ENCODE measurements at regions not wholly inside any gene's neighbourhood (a gene's known extent, or its start where the extent isn't known, plus 50 kb on each side); places are given as distances from the start of the nearest gene placed in this dataset.

DNA sequence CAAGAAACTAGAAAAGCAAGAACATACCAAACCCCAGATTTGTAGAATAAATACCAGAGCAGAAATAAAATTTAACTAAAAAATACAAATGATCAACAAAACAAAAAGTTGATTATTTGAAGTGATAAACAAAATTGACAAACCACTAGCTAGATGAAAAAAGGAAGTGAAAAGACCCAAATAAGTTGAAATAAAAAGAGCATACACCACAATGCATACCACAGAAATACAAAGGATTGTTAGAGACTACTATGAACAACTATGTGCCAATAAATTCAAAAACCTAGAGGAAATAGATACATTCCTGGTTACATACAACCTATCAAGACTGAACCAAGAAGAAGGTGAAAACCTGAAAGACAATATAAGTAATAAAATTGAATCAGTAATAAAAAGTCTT, 333.4 kb downstream of the SH2D4B start (continued):
- TF ChIP-seq RAD21 (IDR thresholded peaks at IDR 0.05; ENCODE audit: low read length), result no peak

DNA sequence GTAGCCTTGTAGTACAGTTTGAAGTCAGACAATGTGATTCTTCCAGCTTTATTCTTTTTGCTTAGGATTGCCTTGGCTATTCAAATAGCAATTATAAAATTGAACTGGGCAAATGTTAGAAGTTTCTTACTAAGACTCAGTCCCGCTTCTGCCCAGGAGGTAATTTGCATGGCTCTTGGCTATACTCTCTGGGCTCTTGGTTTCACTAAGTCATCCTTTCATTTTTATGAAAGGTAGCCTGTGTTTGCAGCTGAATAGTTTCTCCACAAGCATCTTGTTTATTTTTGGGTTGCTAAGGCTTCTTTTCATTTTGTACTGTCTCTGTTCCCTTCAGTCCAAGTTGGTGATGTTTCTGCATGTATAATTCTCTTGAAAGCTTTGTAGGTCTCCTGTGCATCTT, 340.6 kb downstream of the SH2D4B start:
- Histone ChIP-seq H3K9me2 (no peaks in the 10 kb centered on the region), H3K9ac (no peak overlapping the region), H3K4me3 (ENCODE audit: low read depth in 2 of 2, low read length in 1 of 2) (no peak overlapping the region), H3K27ac (ENCODE audit: low read depth in 2 of 2, low read length in 1 of 2) (no peak overlapping the region), H3K4me2 (no peak overlapping the region), H3K79me2 (ENCODE audit: insufficient read depth) (no peaks in the 10 kb centered on the region), H4K20me1 (ENCODE audit: insufficient read depth) (no peaks in the 10 kb centered on the region), H3F3A (replicated peaks; ENCODE audit: insufficient read depth) (no peaks in the 10 kb centered on the region), H2AFZ (ENCODE audit: low read depth) (no peak overlapping the region), H3K36me3 (replicated peaks in 1 of 2; ENCODE audit: control insufficient read depth in 1 of 2, insufficient read depth in 2 of 2, low read length in 1 of 2) (no peaks in the 10 kb centered on the region), H3K4me1 (ENCODE audit: control insufficient read depth in 1 of 2, insufficient read depth in 2 of 2, low read depth in 1 of 2, low read length in 1 of 2) (no peaks in the 10 kb centered on the region), H3K9me3 (peaks cover 3% of the 10 kb centered on the region; the same call in 1 of the 2 replicates), H3K27me3 (ENCODE audit: insufficient read depth) (no peaks in the 10 kb centered on the region)
- ChIA-PET POLR2A (no interaction called here), CTCF (interaction anchor here (0.8 kb wide), 1 partner anchor 46 kb away, joined by 4 read pairs; no protein-coding TSS in a partner anchor)
- TF ChIP-seq JUND (IDR thresholded peaks at IDR 0.05) (no peak), FOXJ3 (CRISPR knock-in tag; IDR thresholded peaks at IDR 0.05) (no peak), MEF2A (IDR thresholded peaks at IDR 0.05; ENCODE audit: borderline replicate concordance, low read depth) (no peak), EP300 (IDR thresholded peaks at IDR 0.05; ENCODE audit: borderline replicate concordance in 1 of 2, low read depth in 1 of 2, low read length in 1 of 2) (no peak), CHD2 (IDR thresholded peaks at IDR 0.05; ENCODE audit: low read length, partially characterized antibody) (no peak), GATA2 (CRISPR knock-in tag; IDR thresholded peaks at IDR 0.05) (no peak)
- TF ChIP-seq, protein P1, sequence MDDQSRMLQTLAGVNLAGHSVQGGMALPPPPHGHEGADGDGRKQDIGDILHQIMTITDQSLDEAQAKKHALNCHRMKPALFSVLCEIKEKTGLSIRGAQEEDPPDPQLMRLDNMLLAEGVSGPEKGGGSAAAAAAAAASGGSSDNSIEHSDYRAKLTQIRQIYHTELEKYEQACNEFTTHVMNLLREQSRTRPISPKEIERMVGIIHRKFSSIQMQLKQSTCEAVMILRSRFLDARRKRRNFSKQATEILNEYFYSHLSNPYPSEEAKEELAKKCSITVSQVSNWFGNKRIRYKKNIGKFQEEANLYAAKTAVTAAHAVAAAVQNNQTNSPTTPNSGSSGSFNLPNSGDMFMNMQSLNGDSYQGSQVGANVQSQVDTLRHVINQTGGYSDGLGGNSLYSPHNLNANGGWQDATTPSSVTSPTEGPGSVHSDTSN (IDR thresholded peaks at IDR 0.05), result no peak
- TF ChIP-seq, protein P2, sequence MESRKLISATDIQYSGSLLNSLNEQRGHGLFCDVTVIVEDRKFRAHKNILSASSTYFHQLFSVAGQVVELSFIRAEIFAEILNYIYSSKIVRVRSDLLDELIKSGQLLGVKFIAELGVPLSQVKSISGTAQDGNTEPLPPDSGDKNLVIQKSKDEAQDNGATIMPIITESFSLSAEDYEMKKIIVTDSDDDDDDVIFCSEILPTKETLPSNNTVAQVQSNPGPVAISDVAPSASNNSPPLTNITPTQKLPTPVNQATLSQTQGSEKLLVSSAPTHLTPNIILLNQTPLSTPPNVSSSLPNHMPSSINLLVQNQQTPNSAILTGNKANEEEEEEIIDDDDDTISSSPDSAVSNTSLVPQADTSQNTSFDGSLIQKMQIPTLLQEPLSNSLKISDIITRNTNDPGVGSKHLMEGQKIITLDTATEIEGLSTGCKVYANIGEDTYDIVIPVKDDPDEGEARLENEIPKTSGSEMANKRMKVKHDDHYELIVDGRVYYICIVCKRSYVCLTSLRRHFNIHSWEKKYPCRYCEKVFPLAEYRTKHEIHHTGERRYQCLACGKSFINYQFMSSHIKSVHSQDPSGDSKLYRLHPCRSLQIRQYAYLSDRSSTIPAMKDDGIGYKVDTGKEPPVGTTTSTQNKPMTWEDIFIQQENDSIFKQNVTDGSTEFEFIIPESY (IDR thresholded peaks at IDR 0.05; ENCODE audit: borderline replicate concordance, low read depth), result no peak
- no peak for DNase-seq
- WGBS (ENCODE audit: low lambda C conversion rate), result 7% methylated on average over 1 of the region's 1 CpG

GRCh38 chr10:80890146-80890545, 352.4 kb downstream of the SH2D4B start:
- Histone ChIP-seq H4K20me1 (ENCODE audit: insufficient read depth) (no peaks in the 10 kb centered on the region), H3F3A (replicated peaks; ENCODE audit: insufficient read depth) (no peaks in the 10 kb centered on the region), H3K4me1 (ENCODE audit: control insufficient read depth in 1 of 2, insufficient read depth in 2 of 2, low read depth in 1 of 2, low read length in 1 of 2) (no peaks in the 10 kb centered on the region), H3K4me3 (ENCODE audit: low read depth in 2 of 2, low read length in 1 of 2) (no peak overlapping the region), H3K36me3 (replicated peaks in 1 of 2; ENCODE audit: control insufficient read depth in 1 of 2, insufficient read depth in 2 of 2, low read length in 1 of 2) (no peaks in the 10 kb centered on the region), H3K27ac (ENCODE audit: low read depth in 2 of 2, low read length in 1 of 2) (no peak overlapping the region), H3K27me3 (ENCODE audit: insufficient read depth) (no peaks in the 10 kb centered on the region), H3K9me3 (no peaks in the 10 kb centered on the region), H3K79me2 (ENCODE audit: insufficient read depth) (no peaks in the 10 kb centered on the region), H3K4me2 (no peak overlapping the region), H3K9me2 (no peaks in the 10 kb centered on the region), H2AFZ (ENCODE audit: low read depth) (no peak overlapping the region), H3K9ac (no peak overlapping the region)
- ChIA-PET POLR2A (no interaction called here), CTCF (no interaction called here)
- WGBS (ENCODE audit: low lambda C conversion rate), result 23% methylated on average over 1 of the region's 1 CpG
- no peak for DNase-seq
- TF ChIP-seq YY1 (IDR thresholded peaks at IDR 0.05; ENCODE audit: low read depth) (no peak), FOXM1 (IDR thresholded peaks at IDR 0.05; ENCODE audit: low read depth) (no peak), MXI1 (IDR thresholded peaks at IDR 0.05; ENCODE audit: low read depth, low read length) (no peak), REST (IDR thresholded peaks at IDR 0.05; ENCODE audit: low read depth, low read length) (no peak), NRF1 (IDR thresholded peaks at IDR 0.05; ENCODE audit: low read depth, low read length) (no peak), TEAD4 (IDR thresholded peaks at IDR 0.05; ENCODE audit: borderline replicate concordance, insufficient read depth) (no peak), FOSL2 (IDR thresholded peaks at IDR 0.05; ENCODE audit: borderline replicate concordance, low read depth) (no peak), TAF1 (IDR thresholded peaks at IDR 0.05; ENCODE audit: borderline replicate concordance, low read depth, low read length) (no peak), RCOR1 (IDR thresholded peaks at IDR 0.05; ENCODE audit: low read length) (no peak), JUND (IDR thresholded peaks at IDR 0.05) (no peak), SMC3 (IDR thresholded peaks at IDR 0.05; ENCODE audit: low read depth, low read length) (no peak)
- TF ChIP-seq, protein P3, sequence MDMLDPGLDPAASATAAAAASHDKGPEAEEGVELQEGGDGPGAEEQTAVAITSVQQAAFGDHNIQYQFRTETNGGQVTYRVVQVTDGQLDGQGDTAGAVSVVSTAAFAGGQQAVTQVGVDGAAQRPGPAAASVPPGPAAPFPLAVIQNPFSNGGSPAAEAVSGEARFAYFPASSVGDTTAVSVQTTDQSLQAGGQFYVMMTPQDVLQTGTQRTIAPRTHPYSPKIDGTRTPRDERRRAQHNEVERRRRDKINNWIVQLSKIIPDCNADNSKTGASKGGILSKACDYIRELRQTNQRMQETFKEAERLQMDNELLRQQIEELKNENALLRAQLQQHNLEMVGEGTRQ (IDR thresholded peaks at IDR 0.05; ENCODE audit: borderline replicate concordance, low read depth, low read length), result no peak
- TF ChIP-seq, protein P4, sequence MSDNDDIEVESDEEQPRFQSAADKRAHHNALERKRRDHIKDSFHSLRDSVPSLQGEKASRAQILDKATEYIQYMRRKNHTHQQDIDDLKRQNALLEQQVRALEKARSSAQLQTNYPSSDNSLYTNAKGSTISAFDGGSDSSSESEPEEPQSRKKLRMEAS (IDR thresholded peaks at IDR 0.05; ENCODE audit: low read depth), result no peak
